Neutrophil (primary cell): ENCODE measurements at regions not wholly inside any gene's neighbourhood (a gene's known extent, or its start where the extent isn't known, plus 50 kb on each side); places are given as distances from the start of the nearest gene placed in this dataset.

Experiments
- H3K27ac ChIP-seq: fragments of 200-600 bp; sonication (generic); 2 replicates; pipeline ENCODE4 v1.5.1; 2016; ENCODE audit warnings: mild to moderate bottlenecking, moderate library complexity
- H3K27me3 ChIP-seq: fragments of 200-600 bp; sonication (generic); 2 replicates; pipeline ENCODE4 v1.6.0; 2016; ENCODE audit warnings: mild to moderate bottlenecking
- H3K36me3 ChIP-seq: fragments of 200-600 bp; sonication (generic); 2 replicates; pipeline ENCODE4 v1.5.1; 2017
- H3K4me1 ChIP-seq, 2 experiments: fragments of 200-600 bp in 1 of 2; sonication (generic) in 1 of 2; 1 replicate in 1 of 2; 2 replicates in 1 of 2; pipeline versions ENCODE4 v1.5.1 to v1.6.1; 2013 to 2016; ENCODE audit warnings: low read depth in 1 of 2, low read length in 1 of 2, mild to moderate bottlenecking in 1 of 2, moderate library complexity in 1 of 2; ENCODE audit not compliant: control insufficient read depth in 1 of 2, insufficient read depth in 1 of 2
- H3K4me3 ChIP-seq, 2 experiments: fragments of 200-600 bp in 1 of 2; sonication (generic) in 1 of 2; 1 replicate in 1 of 2; 2 replicates in 1 of 2; pipeline ENCODE4 v1.5.1; 2013 to 2016; ENCODE audit warnings: low read depth in 1 of 2, low read length in 1 of 2, mild to moderate bottlenecking in 1 of 2, moderate library complexity in 1 of 2
- H3K9me3 ChIP-seq: fragments of 200-600 bp; sonication (generic); 2 replicates; pipeline ENCODE4 v1.5.1; 2016
- CTCF ChIP-seq: fragments of 200-600 bp; sonication (generic); IDR thresholded peaks from 2 replicates; pipeline ENCODE4 v1.5.1; 2016; ENCODE audit warnings: antibody characterized with exemption

- H3K36me3 ChIP-seq = no peaks in the 10 kb centered on the region
- no peaks in the 10 kb centered on the region for H3K27me3 ChIP-seq
- no peak for TF ChIP-seq CTCF
- H3K4me3 ChIP-seq = no peak overlapping the region
- no peaks in the 10 kb centered on the region for H3K9me3 ChIP-seq
- no peak overlapping the region for H3K27ac ChIP-seq
- H3K4me1 ChIP-seq = no peaks in the 10 kb centered on the region
These were observed 135.1 kb upstream of the EPB41L3 start for GRCh38 chr18:5678779-5679406.

- H3K9me3 ChIP-seq = no peaks in the 10 kb centered on the region
- no peak for TF ChIP-seq CTCF
- H3K36me3 ChIP-seq = no peaks in the 10 kb centered on the region
- H3K4me1 ChIP-seq = no peaks in the 10 kb centered on the region
- no peaks in the 10 kb centered on the region for H3K27me3 ChIP-seq
- H3K27ac ChIP-seq = no peak overlapping the region
- H3K4me3 ChIP-seq = no peak overlapping the region
These were observed 134.5 kb upstream of the EPB41L3 start for GRCh38 chr18:5678278-5678677.

GRCh38 chr18:5673616-5674015, 129.8 kb upstream of the EPB41L3 start:
- Histone ChIP-seq H3K36me3 (no peaks in the 10 kb centered on the region), H3K4me3 (no peak overlapping the region), H3K4me1 (no peaks in the 10 kb centered on the region), H3K9me3 (no peaks in the 10 kb centered on the region), H3K27ac (no peak overlapping the region), H3K27me3 (no peaks in the 10 kb centered on the region)
- TF ChIP-seq CTCF = no peak

- Histone ChIP-seq H3K9me3 (no peaks in the 10 kb centered on the region), H3K27me3 (no peaks in the 10 kb centered on the region), H3K4me3 (no peak overlapping the region), H3K27ac (no peak overlapping the region), H3K4me1 (no peaks in the 10 kb centered on the region), H3K36me3 (no peaks in the 10 kb centered on the region)
- TF ChIP-seq CTCF = no peak
These were observed 125.8 kb upstream of the EPB41L3 start for GRCh38 chr18:5669585-5669984.

- Histone ChIP-seq H3K4me3 (no peak overlapping the region), H3K4me1 (no peaks in the 10 kb centered on the region), H3K27ac (no peak overlapping the region), H3K9me3 (no peaks in the 10 kb centered on the region), H3K36me3 (no peaks in the 10 kb centered on the region), H3K27me3 (no peaks in the 10 kb centered on the region)
- no peak for TF ChIP-seq CTCF
These were observed 124.4 kb upstream of the EPB41L3 start for GRCh38 chr18:5668087-5668715.
